ENCODE measurements at regions not wholly inside any gene's neighbourhood (a gene's known extent, or its start where the extent isn't known, plus 50 kb on each side); places are given as distances from the start of the nearest gene placed in this dataset.

GRCh38 chr20:11352041-11352440, 565.7 kb upstream of the BTBD3 start:
- ATAC-seq (no peak), DNase-seq (no peak)
- no peaks in the 10 kb centered on the region for H3K36me3 ChIP-seq
- no peak overlapping the region for H3K27ac ChIP-seq
- H3K4me1 ChIP-seq = no peaks in the 10 kb centered on the region
- no peaks in the 10 kb centered on the region for H3K27me3 ChIP-seq
- intact Hi-C loops (cut with DNase I) = no loop called here
- H3K4me3 ChIP-seq = no peak overlapping the region
- TF ChIP-seq POLR2A (IDR thresholded peaks at IDR 0.05) (no peak), CTCF (IDR thresholded peaks at IDR 0.05) (no peak)
- no peaks in the 10 kb centered on the region for H3K9me3 ChIP-seq

GRCh38 chr20:11354846-11355245, 562.8 kb upstream of the BTBD3 start:
- Histone ChIP-seq H3K4me3 (no peak overlapping the region), H3K27ac (no peak overlapping the region), H3K9me3 (peaks cover 0 to 6% (median 0%) of the 10 kb centered on the region in 12 donors), H3K4me1 (no peaks in the 10 kb centered on the region), H3K36me3 (no peaks in the 10 kb centered on the region), H3K27me3 (no peaks in the 10 kb centered on the region)
- DNase-seq = no peak
- ATAC-seq = no peak
- TF ChIP-seq CTCF (IDR thresholded peaks at IDR 0.05) (no peak), POLR2A (IDR thresholded peaks at IDR 0.05) (no peak)
- intact Hi-C loops (cut with DNase I) = no loop called here
- WGBS, 4 donors = 75 to 79% (median 79%) methylated on average over 4 of the region's 4 CpGs

GRCh38 chr20:11355345-11355744, 562.3 kb upstream of the BTBD3 start:
- no peaks in the 10 kb centered on the region for H3K4me1 ChIP-seq
- DNase-seq = no peak
- H3K36me3 ChIP-seq = no peaks in the 10 kb centered on the region
- no peak overlapping the region for H3K4me3 ChIP-seq
- H3K9me3 ChIP-seq = peaks cover 0 to 8% (median 0%) of the 10 kb centered on the region in 12 donors
- 68 to 83% (median 80%) methylated on average over 3 of the region's 3 CpGs for WGBS, 4 donors
- intact Hi-C loops (cut with DNase I) = no loop called here
- ATAC-seq = no peak
- no peak overlapping the region for H3K27ac ChIP-seq
- no peaks in the 10 kb centered on the region for H3K27me3 ChIP-seq
- no peak for TF ChIP-seq CTCF (IDR thresholded peaks at IDR 0.05)
- no peak for TF ChIP-seq POLR2A (IDR thresholded peaks at IDR 0.05)

- DNase-seq (no peak), ATAC-seq (no peak)
- Histone ChIP-seq H3K36me3 (no peaks in the 10 kb centered on the region), H3K27me3 (no peaks in the 10 kb centered on the region), H3K4me3 (no peak overlapping the region), H3K27ac (no peak overlapping the region), H3K4me1 (no peaks in the 10 kb centered on the region), H3K9me3 (peaks cover 0 to 8% (median 0%) of the 10 kb centered on the region in 12 donors)
- intact Hi-C loops (cut with DNase I) = no loop called here
- 46 to 83% (median 79%) methylated on average over 3 of the region's 3 CpGs for whole genome bisulfite sequencing, 4 donors
- TF ChIP-seq POLR2A (IDR thresholded peaks at IDR 0.05) (no peak), CTCF (IDR thresholded peaks at IDR 0.05) (no peak)
Measured at GRCh38 chr20:11356061-11356460, 561.6 kb upstream of the BTBD3 start.
